H1 (cell line): ENCODE measurements at regions not wholly inside any gene's neighbourhood (a gene's known extent, or its start where the extent isn't known, plus 50 kb on each side); places are given as distances from the start of the nearest gene placed in this dataset.

Source experiments
- CBX8 ChIP-seq: fragments of 300-800, 300-1000 bp; sonication (generic); IDR thresholded peaks from 2 replicates; pipeline ENCODE4 v1.7.1; 2016; ENCODE audit warnings: low read depth, low read length, borderline replicate concordance
- CHD7 ChIP-seq: fragments of 300-600 bp; sonication (generic); IDR thresholded peaks from 2 replicates; pipeline ENCODE4 v1.7.1; 2012; ENCODE audit warnings: low read length, moderate library complexity, mild to moderate bottlenecking, inconsistent platforms; ENCODE audit not compliant: insufficient replicate concordance
- POLR2AphosphoS5 ChIP-seq: IDR thresholded peaks from 2 replicates; pipeline ENCODE4 v1.6.1; 2011; ENCODE audit warnings: low read depth, low read length
- SP2 ChIP-seq: IDR thresholded peaks from 2 replicates; pipeline ENCODE4 v1.6.1; 2012; ENCODE audit warnings: mild to moderate bottlenecking, low read length, inconsistent platforms
- TEAD4 ChIP-seq: IDR thresholded peaks from 2 replicates; pipeline ENCODE4 v1.6.1; 2012; ENCODE audit warnings: low read depth, low read length, inconsistent platforms, mixed read lengths

GRCh38 chr22:48538291-48538820 is 1289.3 kb downstream of the BRD1 start (continued):
- no peak for TF ChIP-seq CHD7
- no peak for TF ChIP-seq SP2
- TF ChIP-seq TEAD4: no peak
- TF ChIP-seq CBX8: no peak
- no peak for TF ChIP-seq POLR2AphosphoS5
